Osteoblast (primary cell): ENCODE measurements at regions not wholly inside any gene's neighbourhood (a gene's known extent, or its start where the extent isn't known, plus 50 kb on each side); places are given as distances from the start of the nearest gene placed in this dataset.

ENCODE experiments used
- DNase-seq: peaks from one replicate; pipeline ENCODE4 v3.0.0; 2011; ENCODE audit warnings: low spot score, mixed read lengths; ENCODE audit not compliant: insufficient read length; ENCODE audit errors: missing footprints
- H2AFZ ChIP-seq: 2 replicates; pipeline ENCODE4 v1.6.0; 2011; ENCODE audit warnings: mild to moderate bottlenecking, low read length
- H3K27ac ChIP-seq: 2 replicates; pipeline ENCODE4 v1.5.1; 2011; ENCODE audit warnings: mild to moderate bottlenecking, low read depth, low read length, moderate library complexity
- H3K27me3 ChIP-seq: 2 replicates; pipeline ENCODE4 v1.6.0; 2012; ENCODE audit warnings: mild to moderate bottlenecking, control low read depth, inconsistent platforms, low read length, moderate library complexity; ENCODE audit not compliant: insufficient read depth
- H3K36me3 ChIP-seq: 2 replicates; pipeline ENCODE4 v1.5.1; 2011; ENCODE audit warnings: mild to moderate bottlenecking, low read length, control low read depth, moderate library complexity; ENCODE audit not compliant: insufficient read depth
- H3K4me1 ChIP-seq: 2 replicates; pipeline ENCODE4 v1.5.1; 2011; ENCODE audit warnings: mild to moderate bottlenecking, low read length, control low read depth, moderate library complexity; ENCODE audit not compliant: insufficient read depth
- H3K4me2 ChIP-seq: 2 replicates; pipeline ENCODE4 v1.6.0; 2011; ENCODE audit warnings: mild to moderate bottlenecking, low read length; ENCODE audit not compliant: insufficient read depth
- H3K4me3 ChIP-seq: fragments of 200-600 bp; sonication (generic); 3 replicates; pipeline ENCODE4 v1.5.1; 2012; ENCODE audit warnings: mild to moderate bottlenecking, low read length, inconsistent platforms; ENCODE audit not compliant: insufficient read depth
- H3K79me2 ChIP-seq: 2 replicates; pipeline ENCODE4 v1.6.0; 2012; ENCODE audit warnings: mild to moderate bottlenecking, low read length, control low read depth, inconsistent platforms; ENCODE audit not compliant: insufficient read depth
- H3K9me3 ChIP-seq: 2 replicates; pipeline ENCODE4 v1.5.1; 2011; ENCODE audit warnings: low read depth, low read length, control low read depth
- H4K20me1 ChIP-seq: 2 replicates; pipeline ENCODE4 v1.6.0; 2012; ENCODE audit warnings: mild to moderate bottlenecking, low read length, control low read depth; ENCODE audit not compliant: insufficient read depth
- CTCF ChIP-seq: IDR thresholded peaks from 2 replicates; pipeline ENCODE4 v1.5.1; 2011; ENCODE audit warnings: mild to moderate bottlenecking, low read depth, low read length, moderate library complexity; ENCODE audit errors: extremely low read depth

- Histone ChIP-seq H3K27me3 (no peaks in the 10 kb centered on the region), H3K4me2 (no peak overlapping the region), H3K36me3 (no peaks in the 10 kb centered on the region), H2AFZ (no peak overlapping the region), H3K4me3 (no peak overlapping the region), H4K20me1 (no peaks in the 10 kb centered on the region), H3K4me1 (peaks cover 28% of the 10 kb centered on the region), H3K9me3 (no peaks in the 10 kb centered on the region), H3K79me2 (no peaks in the 10 kb centered on the region), H3K27ac (no peak overlapping the region)
- TF ChIP-seq CTCF: no peak
- DNase-seq: no peak
Observed at GRCh38 chr6:100177956-100178355, 183.9 kb upstream of the MCHR2 start.

- H3K4me3 ChIP-seq: no peak overlapping the region
- H3K27ac ChIP-seq: peak overlapping the region; percentile 67
- H3K9me3 ChIP-seq: no peaks in the 10 kb centered on the region
- no peaks in the 10 kb centered on the region for H4K20me1 ChIP-seq
- DNase-seq: no peak
- H3K27me3 ChIP-seq: no peaks in the 10 kb centered on the region
- peak overlapping the region; percentile 55 for H2AFZ ChIP-seq
- peaks cover 33% of the 10 kb centered on the region for H3K4me1 ChIP-seq
- H3K36me3 ChIP-seq: no peaks in the 10 kb centered on the region
- no peak for TF ChIP-seq CTCF
- no peaks in the 10 kb centered on the region for H3K79me2 ChIP-seq
- peak overlapping the region; percentile 59 for H3K4me2 ChIP-seq
Observed at GRCh38 chr6:100176951-100177710, 183.1 kb upstream of the MCHR2 start.

GRCh38 chr6:100176311-100176950 lies 182.4 kb upstream of the MCHR2 start:
- Histone ChIP-seq H3K4me3 (peak overlapping the region; percentile 41), H3K27me3 (no peaks in the 10 kb centered on the region), H2AFZ (peak overlapping the region; percentile 85), H3K4me1 (peaks cover 39% of the 10 kb centered on the region), H4K20me1 (no peaks in the 10 kb centered on the region), H3K4me2 (peak overlapping the region; percentile 59), H3K27ac (peak overlapping the region; percentile 67), H3K79me2 (no peaks in the 10 kb centered on the region), H3K9me3 (no peaks in the 10 kb centered on the region), H3K36me3 (no peaks in the 10 kb centered on the region)
- peak; percentile 74 for DNase-seq
- TF ChIP-seq CTCF: peak; percentile 70

- H3K4me2 ChIP-seq: peak overlapping the region; percentile 59
- no peak overlapping the region for H3K4me3 ChIP-seq
- no peaks in the 10 kb centered on the region for H4K20me1 ChIP-seq
- no peaks in the 10 kb centered on the region for H3K79me2 ChIP-seq
- H3K27ac ChIP-seq: peak overlapping the region; percentile 67
- H3K36me3 ChIP-seq: no peaks in the 10 kb centered on the region
- no peaks in the 10 kb centered on the region for H3K27me3 ChIP-seq
- no peak for TF ChIP-seq CTCF
- peaks cover 40% of the 10 kb centered on the region for H3K4me1 ChIP-seq
- no peaks in the 10 kb centered on the region for H3K9me3 ChIP-seq
- no peak for DNase-seq
- peak overlapping the region; percentile 85 for H2AFZ ChIP-seq
Observed at GRCh38 chr6:100175814-100176310, 181.8 kb upstream of the MCHR2 start.
